GM12878 (cell line): ENCODE measurements at regions not wholly inside any gene's neighbourhood (a gene's known extent, or its start where the extent isn't known, plus 50 kb on each side); places are given as distances from the start of the nearest gene placed in this dataset.

Experiments
- ATAC-seq: fragments of 200-7000 bp; cut with Tn5 transposase; 3 replicates; pipeline ENCODE4 v1.9.1; 2020; ENCODE audit warnings: mild to moderate bottlenecking, moderate library complexity
- BruUV-seq: library from RNA; stranded (reverse); fragments of 400-500 nt; replicated peaks from 2 replicates; lab custom pipeline; 2021; lab: Mats Ljungman, UMichigan
- CTCF ChIA-PET: fragments of 300-600 bp; sonication (Branson Sonifier 250); formaldehyde crosslinking; extraction: SDS; loops from one replicate; lab custom pipeline; 2021; ENCODE audit warnings: inconsistent platforms; lab: Yijun Ruan, JAX
- POLR2A ChIA-PET: fragments of 350-600 bp; formaldehyde crosslinking; extraction: SDS; loops from one replicate; lab custom pipeline; 2021; ENCODE audit warnings: inconsistent platforms; lab: Charles Lee
- RAD21 ChIA-PET: fragments of 300-600 bp; sonication (Branson Sonifier 250); formaldehyde crosslinking; loops from one replicate; lab custom pipeline; 2023; ENCODE audit warnings: antibody characterized with exemption; ENCODE audit not compliant: unreplicated experiment; lab: Charles Lee
- SMC1A ChIA-PET: fragments of 300-600 bp; sonication (Branson Sonifier 250); formaldehyde crosslinking; loops from one replicate; lab custom pipeline; 2023; ENCODE audit not compliant: unreplicated experiment, uncharacterized antibody; lab: Charles Lee
- DNase-seq: peaks from one replicate; pipeline ENCODE4 v3.0.0-alpha.2; 2011; ENCODE audit warnings: low read depth, low spot score
- FAIRE-seq: peaks from 3 replicates; lab custom pipeline; 2011; peaks lifted over from hg19 to GRCh38; lab: Jason Lieb, UNC
- H2AFZ ChIP-seq: 2 replicates; pipeline ENCODE4 v1.6.0; 2011; ENCODE audit warnings: low read depth, low read length, control low read depth; ENCODE audit not compliant: control insufficient read depth
- H3K27ac ChIP-seq: 2 replicates; pipeline ENCODE4 v1.5.1; 2011; ENCODE audit warnings: control low read depth; ENCODE audit not compliant: control insufficient read depth, insufficient read depth
- H3K27me3 ChIP-seq, 2 experiments: replicated peaks in 1 of 2; 2 replicates each; pipeline versions ENCODE4 v1.6.0 to v1.6.1; 2011; ENCODE audit warnings: low read length in 1 of 2; ENCODE audit not compliant: control insufficient read depth in 2 of 2, insufficient read depth in 2 of 2
- H3K36me3 ChIP-seq, 2 experiments: 2 replicates each; pipeline ENCODE4 v1.5.1; 2011; ENCODE audit warnings: low read length in 1 of 2; ENCODE audit not compliant: control insufficient read depth in 2 of 2, insufficient read depth in 2 of 2
- H3K4me1 ChIP-seq: 2 replicates; pipeline ENCODE4 v1.6.1; 2011; ENCODE audit warnings: mild to moderate bottlenecking, low read length, moderate library complexity, mixed read lengths; ENCODE audit not compliant: control insufficient read depth, insufficient read depth
- H3K4me2 ChIP-seq: 2 replicates; pipeline ENCODE4 v1.6.0; 2011; ENCODE audit warnings: control low read depth; ENCODE audit not compliant: control insufficient read depth, insufficient read depth
- H3K4me3 ChIP-seq: fragments of 200-600 bp; sonication (generic); 2 replicates; pipeline ENCODE4 v1.5.1; 2016
- H3K79me2 ChIP-seq: 2 replicates; pipeline ENCODE4 v1.6.0; 2011; ENCODE audit warnings: low read length; ENCODE audit not compliant: control insufficient read depth, insufficient read depth
- H3K9ac ChIP-seq: 2 replicates; pipeline ENCODE4 v1.8.0; 2011; ENCODE audit warnings: low read length, control low read depth, mixed read lengths; ENCODE audit not compliant: control insufficient read depth, insufficient read depth
- H3K9me3 ChIP-seq: replicated peaks from 3 replicates; pipeline ENCODE4 v1.5.1; 2011; ENCODE audit warnings: mild to moderate bottlenecking, low read length; ENCODE audit not compliant: control insufficient read depth, insufficient read depth
- H4K20me1 ChIP-seq: 2 replicates; pipeline ENCODE4 v1.6.0; 2011; ENCODE audit not compliant: control insufficient read depth, insufficient read depth
- BACH1 ChIP-seq: fragments of 450-650 bp; IDR thresholded peaks from 2 replicates; pipeline ENCODE4 v1.6.1; 2017; ENCODE audit warnings: mild to moderate bottlenecking, borderline replicate concordance
- HDAC6 ChIP-seq: fragments of 200-600 bp; sonication (generic); IDR thresholded peaks from one replicate; pipeline ENCODE4 v1.8.0; 2017; ENCODE audit warnings: antibody characterized with exemption; ENCODE audit not compliant: unreplicated experiment
- NR2C2 ChIP-seq: IDR thresholded peaks from 2 replicates; pipeline ENCODE4 v1.6.1; 2011; ENCODE audit warnings: borderline replicate concordance, low read depth; ENCODE audit not compliant: control insufficient read depth, insufficient read length
- WGBS: methylation state at CpG from one replicate; pipeline ENCODE4 v1.1.6; 2016; ENCODE audit warnings: low lambda C conversion rate; ENCODE audit not compliant: insufficient replicate concordance, insufficient coverage; ENCODE audit errors: missing lambda C conversion rate; 5-methylcytosine and 5-hydroxymethylcytosine counted together
- in situ Hi-C: fragments of 300-500 bp; cut with MboI; formaldehyde crosslinking; loops from 9 replicates; pipeline ENCODE4 v1.14.3; 2018; ENCODE audit warnings: mixed read lengths
- intact Hi-C: fragments of 100-400 bp; cut with micrococcal nuclease; formaldehyde crosslinking; loops from one replicate; pipeline ENCODE4 v1.14.2; 2022; ENCODE audit not compliant: unreplicated experiment
- TF ChIP-seq, protein P1 (sequence below): fragments of 450-650 bp; IDR thresholded peaks from 2 replicates; pipeline ENCODE4 v1.6.1; 2017; ENCODE audit warnings: mild to moderate bottlenecking

DNA sequence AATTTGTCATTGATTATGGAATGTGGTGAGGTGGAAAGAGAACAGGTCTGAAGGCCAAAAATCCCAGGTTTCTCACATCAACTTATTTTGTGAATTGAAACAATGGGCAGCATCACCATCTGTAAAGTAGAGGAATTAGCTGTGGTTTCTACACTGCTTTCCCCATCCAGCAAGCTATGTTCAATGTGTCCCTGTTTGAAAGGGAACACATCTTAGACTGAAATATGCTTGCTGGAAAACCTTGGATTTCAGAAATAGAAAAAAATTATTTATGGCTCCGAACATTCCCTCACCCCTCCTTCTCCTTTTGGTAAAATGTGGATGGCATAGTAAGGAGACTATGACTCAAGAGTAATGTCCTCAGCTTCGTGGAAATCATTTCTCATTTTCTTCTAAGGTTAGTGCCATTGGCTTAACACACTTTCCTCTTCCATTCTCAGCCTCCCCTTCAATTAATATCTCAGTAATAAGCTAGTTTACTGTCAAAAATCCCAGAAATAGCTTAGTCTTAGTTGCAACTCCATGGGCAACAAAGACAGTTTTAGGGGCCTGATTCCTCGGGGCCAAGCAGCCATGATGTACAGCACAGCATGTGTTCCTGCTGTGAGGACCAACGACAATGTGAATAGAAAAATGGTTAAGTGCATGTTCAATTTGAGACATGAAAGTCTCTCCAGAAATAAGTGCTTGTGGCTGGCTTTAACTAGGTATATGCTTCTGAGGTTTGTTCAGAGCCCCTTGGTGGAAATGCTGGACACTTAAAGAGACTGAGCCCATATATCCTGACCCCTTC, 205.8 kb upstream of the SLC38A2 start (continued):
- TF ChIP-seq, protein P1, sequence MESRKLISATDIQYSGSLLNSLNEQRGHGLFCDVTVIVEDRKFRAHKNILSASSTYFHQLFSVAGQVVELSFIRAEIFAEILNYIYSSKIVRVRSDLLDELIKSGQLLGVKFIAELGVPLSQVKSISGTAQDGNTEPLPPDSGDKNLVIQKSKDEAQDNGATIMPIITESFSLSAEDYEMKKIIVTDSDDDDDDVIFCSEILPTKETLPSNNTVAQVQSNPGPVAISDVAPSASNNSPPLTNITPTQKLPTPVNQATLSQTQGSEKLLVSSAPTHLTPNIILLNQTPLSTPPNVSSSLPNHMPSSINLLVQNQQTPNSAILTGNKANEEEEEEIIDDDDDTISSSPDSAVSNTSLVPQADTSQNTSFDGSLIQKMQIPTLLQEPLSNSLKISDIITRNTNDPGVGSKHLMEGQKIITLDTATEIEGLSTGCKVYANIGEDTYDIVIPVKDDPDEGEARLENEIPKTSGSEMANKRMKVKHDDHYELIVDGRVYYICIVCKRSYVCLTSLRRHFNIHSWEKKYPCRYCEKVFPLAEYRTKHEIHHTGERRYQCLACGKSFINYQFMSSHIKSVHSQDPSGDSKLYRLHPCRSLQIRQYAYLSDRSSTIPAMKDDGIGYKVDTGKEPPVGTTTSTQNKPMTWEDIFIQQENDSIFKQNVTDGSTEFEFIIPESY = no peak

DNA sequence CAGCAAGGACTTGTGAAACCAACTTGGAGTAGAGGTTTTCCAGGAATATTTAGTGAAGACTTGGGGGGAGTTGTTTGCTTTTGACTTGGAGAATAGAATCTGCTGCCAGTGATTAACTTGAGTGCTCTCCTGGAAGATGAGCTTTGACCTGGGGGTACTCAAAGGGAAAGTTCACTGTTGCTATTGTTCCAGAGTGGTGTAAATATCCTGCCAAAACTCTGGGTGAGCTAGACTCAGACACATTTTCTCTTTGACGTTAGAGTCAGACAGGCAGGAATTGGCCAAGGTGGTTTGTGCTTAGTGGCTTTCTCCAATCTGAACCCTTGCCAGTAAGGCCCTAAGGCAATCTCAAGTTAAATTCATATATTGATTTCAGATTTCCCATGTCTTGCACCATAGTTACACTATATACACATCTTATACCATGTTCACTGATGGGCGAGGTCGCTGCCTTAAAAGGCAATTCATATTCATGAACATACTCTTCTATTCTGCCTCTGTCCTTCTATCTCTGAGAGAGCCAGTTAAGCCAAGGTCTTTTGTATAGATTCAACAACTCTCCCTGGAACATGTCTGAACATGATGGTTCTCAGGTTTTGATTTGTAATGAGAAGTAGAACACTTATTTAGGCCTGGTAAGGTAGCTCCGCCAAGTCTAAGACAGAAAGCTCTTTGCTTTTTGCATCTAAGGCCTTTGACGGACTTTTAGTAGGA, 204.6 kb upstream of the SLC38A2 start:
- H3K79me2 ChIP-seq = no peaks in the 10 kb centered on the region
- no peak overlapping the region for H2AFZ ChIP-seq
- SMC1A ChIA-PET = no interaction called here
- intact Hi-C loops (no loop called here), in situ Hi-C loops (no loop called here)
- 96% methylated on average over 5 of the region's 5 CpGs for WGBS
- no peaks in the 10 kb centered on the region for H3K4me1 ChIP-seq
- H3K27ac ChIP-seq = no peak overlapping the region
- ATAC-seq (no peak), FAIRE-seq (no peak), DNase-seq (no peak)
- H3K36me3 ChIP-seq = no peaks in the 10 kb centered on the region; a peak in 1 of 4 replicates
- RAD21 ChIA-PET = interaction anchor here (0.7 kb wide), 1 partner anchor 195 kb away, joined by 3 read pairs; no protein-coding TSS in a partner anchor
- no peak overlapping the region for H3K9ac ChIP-seq
- H3K9me3 ChIP-seq = no peaks in the 10 kb centered on the region
- no TSS peak for BruUV-seq
- TF ChIP-seq NR2C2 = no peak
- TF ChIP-seq HDAC6 = no peak
- no peak for TF ChIP-seq BACH1
- H3K4me3 ChIP-seq = no peak overlapping the region
- CTCF ChIA-PET = no interaction called here
- no peaks in the 10 kb centered on the region for H3K27me3 ChIP-seq
- no peaks in the 10 kb centered on the region for H4K20me1 ChIP-seq
- H3K4me2 ChIP-seq = no peak overlapping the region
- POLR2A ChIA-PET = no interaction called here
